Fibroblast of the aortic adventitia (primary cell): ENCODE measurements at regions not wholly inside any gene's neighbourhood (a gene's known extent, or its start where the extent isn't known, plus 50 kb on each side); places are given as distances from the start of the nearest gene placed in this dataset.

ENCODE experiments used
- DNase-seq: peaks from one replicate; pipeline ENCODE4 v3.0.0-alpha.2; 2010; ENCODE audit warnings: low read depth
- H3K4me3 ChIP-seq: 2 replicates; pipeline ENCODE4 v1.5.1; 2011; ENCODE audit warnings: low read depth, mild to moderate bottlenecking, control low read depth, low read length, moderate library complexity
- TF ChIP-seq, protein P1 (sequence below): IDR thresholded peaks from 2 replicates; pipeline ENCODE4 v1.5.1; 2011; ENCODE audit warnings: mild to moderate bottlenecking, low read length, control low read depth, inconsistent platforms; ENCODE audit not compliant: insufficient read depth

DNA sequence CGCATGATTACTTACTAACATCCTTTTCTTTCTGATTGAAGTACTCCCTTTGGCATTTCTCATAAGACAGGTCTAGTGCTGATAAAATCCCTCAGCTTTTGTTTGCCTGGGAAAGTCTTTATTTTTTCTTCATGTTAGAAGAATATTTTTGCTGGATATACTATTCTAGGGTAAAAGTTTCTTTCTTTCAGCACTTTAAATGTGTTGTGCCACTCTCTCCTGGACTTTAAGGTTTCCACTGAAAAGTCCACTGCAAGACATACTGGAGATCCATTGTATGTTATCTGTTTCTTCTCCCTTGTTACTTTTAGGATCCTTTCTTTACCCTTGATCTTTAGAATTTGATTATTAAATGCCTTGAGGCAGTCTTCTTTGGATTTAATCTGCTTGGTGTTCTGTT lies 796.7 kb downstream of the UQCRFS1 start:
- TF ChIP-seq, protein P1, sequence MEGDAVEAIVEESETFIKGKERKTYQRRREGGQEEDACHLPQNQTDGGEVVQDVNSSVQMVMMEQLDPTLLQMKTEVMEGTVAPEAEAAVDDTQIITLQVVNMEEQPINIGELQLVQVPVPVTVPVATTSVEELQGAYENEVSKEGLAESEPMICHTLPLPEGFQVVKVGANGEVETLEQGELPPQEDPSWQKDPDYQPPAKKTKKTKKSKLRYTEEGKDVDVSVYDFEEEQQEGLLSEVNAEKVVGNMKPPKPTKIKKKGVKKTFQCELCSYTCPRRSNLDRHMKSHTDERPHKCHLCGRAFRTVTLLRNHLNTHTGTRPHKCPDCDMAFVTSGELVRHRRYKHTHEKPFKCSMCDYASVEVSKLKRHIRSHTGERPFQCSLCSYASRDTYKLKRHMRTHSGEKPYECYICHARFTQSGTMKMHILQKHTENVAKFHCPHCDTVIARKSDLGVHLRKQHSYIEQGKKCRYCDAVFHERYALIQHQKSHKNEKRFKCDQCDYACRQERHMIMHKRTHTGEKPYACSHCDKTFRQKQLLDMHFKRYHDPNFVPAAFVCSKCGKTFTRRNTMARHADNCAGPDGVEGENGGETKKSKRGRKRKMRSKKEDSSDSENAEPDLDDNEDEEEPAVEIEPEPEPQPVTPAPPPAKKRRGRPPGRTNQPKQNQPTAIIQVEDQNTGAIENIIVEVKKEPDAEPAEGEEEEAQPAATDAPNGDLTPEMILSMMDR: no peak
- no peak for DNase-seq
- H3K4me3 ChIP-seq: no peak overlapping the region

DNA sequence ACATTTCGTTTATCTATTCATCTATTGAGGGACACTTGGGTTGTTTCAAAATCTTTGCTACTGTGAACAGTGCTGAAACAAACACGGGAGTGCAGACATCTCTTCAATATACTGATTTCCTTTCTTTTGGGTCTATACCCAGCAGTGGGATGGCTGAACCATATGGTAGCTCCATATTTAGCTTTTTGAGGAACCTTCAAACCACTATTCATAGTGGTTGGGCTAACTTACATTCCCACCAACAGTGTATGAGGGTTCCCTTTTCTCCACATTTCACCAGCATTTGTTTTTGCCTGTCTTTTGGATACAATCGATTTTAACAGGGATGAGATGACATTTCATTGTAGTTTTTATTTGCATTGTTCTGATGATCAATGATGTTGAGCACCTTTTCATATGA lies 798.2 kb downstream of the UQCRFS1 start:
- H3K4me3 ChIP-seq: no peak overlapping the region
- DNase-seq: no peak
- TF ChIP-seq, protein P1: no peak

DNA sequence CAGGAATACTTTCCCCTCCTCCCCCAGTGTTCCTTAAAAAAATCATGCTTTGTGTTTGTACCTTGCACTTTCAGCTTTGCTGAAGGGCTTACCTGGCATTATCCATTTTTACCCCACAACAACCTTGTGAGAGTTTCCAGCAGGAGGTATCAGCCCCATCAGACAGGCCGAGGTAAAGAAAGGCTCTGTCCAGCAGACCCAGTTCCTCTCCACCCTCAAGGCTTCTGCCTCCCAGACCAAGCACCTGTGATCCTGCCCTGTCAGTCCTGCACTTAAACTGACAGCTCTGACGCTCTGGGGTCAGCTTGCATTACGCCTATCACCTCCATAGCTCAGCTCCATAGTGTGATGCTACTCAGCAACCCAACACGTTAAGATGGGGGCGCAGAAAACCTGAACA lies 803.1 kb downstream of the UQCRFS1 start:
- no peak overlapping the region for H3K4me3 ChIP-seq
- DNase-seq: no peak
- TF ChIP-seq, protein P1: no peak

DNA sequence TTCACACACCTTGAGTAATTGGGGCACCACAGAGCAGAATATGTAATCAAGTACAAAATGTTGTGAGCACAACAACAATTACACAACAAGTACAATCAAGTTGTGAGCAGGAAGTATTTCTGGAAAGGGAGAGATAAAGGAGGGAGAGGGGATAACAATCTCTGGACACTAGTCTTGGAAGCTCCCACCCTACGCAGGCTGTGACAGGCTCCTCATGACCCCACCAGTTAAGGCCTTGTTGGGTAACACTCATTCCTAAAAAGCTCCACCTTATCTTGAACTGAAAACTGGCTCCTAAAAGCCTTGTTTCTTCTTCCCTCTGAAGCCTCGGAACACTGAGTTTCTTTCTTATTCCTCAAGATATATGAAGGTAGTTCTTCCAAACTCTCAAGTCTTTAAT lies 806.0 kb downstream of the UQCRFS1 start:
- no peak for DNase-seq
- TF ChIP-seq, protein P1: no peak
- H3K4me3 ChIP-seq: no peak overlapping the region

DNA sequence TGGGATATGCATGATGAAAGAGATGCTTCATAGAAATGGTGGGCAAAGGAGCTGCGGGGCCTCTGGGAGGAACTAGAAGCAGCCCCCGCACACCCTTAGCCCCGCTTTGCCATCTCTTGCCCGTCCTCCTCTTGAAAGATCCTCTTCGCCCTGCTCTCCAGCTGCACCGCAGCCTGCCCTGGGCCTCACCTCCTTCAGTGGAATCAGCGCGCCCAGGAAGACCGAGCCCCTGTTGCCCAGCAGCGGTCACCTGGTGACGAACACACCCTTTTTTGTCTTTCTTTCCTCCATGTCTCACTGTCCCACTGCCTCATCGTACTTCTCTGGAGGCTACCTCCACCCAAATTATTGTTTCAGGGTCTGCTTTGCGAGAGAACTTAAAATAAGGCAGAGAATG lies 807.6 kb downstream of the UQCRFS1 start:
- H3K4me3 ChIP-seq: no peak overlapping the region
- DNase-seq: no peak
- TF ChIP-seq, protein P1: no peak

DNA sequence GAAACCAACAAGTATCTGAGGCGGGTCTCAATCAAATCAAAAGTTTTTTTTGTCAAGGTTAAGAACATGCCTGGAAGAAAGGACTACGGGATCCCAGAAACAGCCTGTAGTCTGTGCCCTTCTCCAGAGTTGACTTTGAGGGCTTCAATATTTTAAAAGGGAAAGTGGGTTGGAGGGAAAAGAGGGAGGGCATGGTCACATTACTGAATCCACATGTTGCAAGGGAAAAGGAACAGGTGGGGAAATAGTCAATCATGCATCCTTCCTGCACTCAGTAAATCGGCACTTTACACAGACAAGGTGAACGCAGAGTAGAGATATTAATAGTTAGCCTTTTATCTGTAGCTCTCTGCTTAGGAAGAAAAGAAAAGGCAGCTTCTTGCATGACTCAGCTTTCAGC lies 808.5 kb downstream of the UQCRFS1 start:
- H3K4me3 ChIP-seq: no peak overlapping the region
- TF ChIP-seq, protein P1: peak; percentile 5
- DNase-seq: no peak

DNA sequence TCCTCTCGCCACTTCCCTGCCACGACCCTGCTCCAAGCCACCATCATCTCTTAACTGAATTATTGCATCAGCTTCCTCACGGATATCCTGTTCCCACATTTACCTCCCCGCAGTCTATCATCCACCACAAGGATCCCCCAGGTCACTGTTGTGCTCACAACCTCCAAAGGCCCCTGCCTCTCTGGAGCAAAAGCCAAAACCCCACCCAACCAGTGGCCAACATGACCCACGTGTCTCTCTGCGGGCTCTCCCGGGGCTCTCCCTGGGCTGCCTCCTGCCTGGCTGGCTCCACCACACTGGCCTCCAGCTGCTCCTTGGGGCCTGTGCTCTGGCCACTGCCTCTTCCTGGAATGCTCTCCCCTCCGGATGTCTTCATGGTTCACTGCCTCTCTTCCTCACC lies 809.3 kb downstream of the UQCRFS1 start:
- TF ChIP-seq, protein P1: no peak
- no peak for DNase-seq
- no peak overlapping the region for H3K4me3 ChIP-seq
